Gastrocnemius medialis (tissue), 4 donors: ENCODE measurements at regions not wholly inside any gene's neighbourhood (a gene's known extent, or its start where the extent isn't known, plus 50 kb on each side); places are given as distances from the start of the nearest gene placed in this dataset.
"Not testable (repeated sequence)": the region's sequence is repeated elsewhere in the genome, so short reads cannot be mapped to it uniquely, and the experiment has no call there.

Experiments used
- ATAC-seq, 2 donors: fragments of 150-250 bp; one replicate each; pipeline ENCODE4 v1.9.1; 2016
- DNase-seq, 2 donors: peaks; one replicate each; pipeline ENCODE4 v3.0.0-alpha.2; 2019
- H3K27ac ChIP-seq, 4 donors: fragments of 200-600 bp; sonication (generic); 1 replicate in 1 of 4; 2 replicates in 3 of 4; pipeline ENCODE4 v1.5.1; 2016 to 2018; ENCODE audit warnings: mild to moderate bottlenecking in 2 of 4, moderate library complexity in 1 of 4
- H3K27me3 ChIP-seq, 3 donors: fragments of 200-600 bp; sonication (generic) in 2 of 3; 1 replicate in 1 of 3; 2 replicates in 2 of 3; pipeline versions ENCODE4 v1.5.1 to v1.6.0; 2016 to 2019; ENCODE audit warnings: mild to moderate bottlenecking in 1 of 3, moderate library complexity in 1 of 3
- H3K36me3 ChIP-seq, 2 donors: fragments of 200-600 bp; sonication (generic) in 1 of 2; one replicate each; pipeline ENCODE4 v1.5.1; 2017 to 2018
- H3K4me1 ChIP-seq, 2 donors: fragments of 200-600 bp; sonication (generic) in 1 of 2; one replicate each; pipeline ENCODE4 v1.5.1; 2016 to 2017; ENCODE audit warnings: mild to moderate bottlenecking in 2 of 2
- H3K4me3 ChIP-seq, 4 donors: fragments of 200-600 bp; sonication (generic) in 3 of 4; 1 replicate in 1 of 4; 2 replicates in 3 of 4; pipeline ENCODE4 v1.5.1; 2016 to 2019; ENCODE audit warnings: mild to moderate bottlenecking in 2 of 4
- H3K9me3 ChIP-seq, 3 donors: fragments of 200-600 bp; sonication (generic) in 2 of 3; 1 replicate in 1 of 3; 2 replicates in 2 of 3; pipeline ENCODE4 v1.5.1; 2016 to 2019
- CTCF ChIP-seq, 5 experiments: fragments of 450-650 bp in 3 of 5; fragments of 200-600 bp in 2 of 5; sonication (generic) in 2 of 5; IDR thresholded peaks in 4 of 5; conservative IDR thresholded peaks in 1 of 5; 1 replicate in 4 of 5; 2 replicates in 1 of 5; pipeline ENCODE4 v1.5.1; 2016 to 2019; ENCODE audit warnings: antibody characterized with exemption in 5 of 5, mild to moderate bottlenecking in 3 of 5, moderate library complexity in 3 of 5
- POLR2A ChIP-seq, 2 donors: fragments of 450-650 bp; IDR thresholded peaks; one replicate each; pipeline ENCODE4 v1.6.1; 2017; ENCODE audit warnings: antibody characterized with exemption in 2 of 2, mild to moderate bottlenecking in 2 of 2, moderate library complexity in 2 of 2
- in situ Hi-C, 4 donors: fragments of 200-750 bp; cut with MboI; loops; one replicate each; pipeline versions ENCODE4 v1.15.0 to v1.8.0; 2017; ENCODE audit warnings: low sequenced_read_pairs in 4 of 4
- intact Hi-C: fragments of 100-400 bp; cut with DNase I; formaldehyde crosslinking; loops from one replicate; pipeline ENCODE4 v1.15.1; 2023; ENCODE audit warnings: low total_unique reads

DNA sequence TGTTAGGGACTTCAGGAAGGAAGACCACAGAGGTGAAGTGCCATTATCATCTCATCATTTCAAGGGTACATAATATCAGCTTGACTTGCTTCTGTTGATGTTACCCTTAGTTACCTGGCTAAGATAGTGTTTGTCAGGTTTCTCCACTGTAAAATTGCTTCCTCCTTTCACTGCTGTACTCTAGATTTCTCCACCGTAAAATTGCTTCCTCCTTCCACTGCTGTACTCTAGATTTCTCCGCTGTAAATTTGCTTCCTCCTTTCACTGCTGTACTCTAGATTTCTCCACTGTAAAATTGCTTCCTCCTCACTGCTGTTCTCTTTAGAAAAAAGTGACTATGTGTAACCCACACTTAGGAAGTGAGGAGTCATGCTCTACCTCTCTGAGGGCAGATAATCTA lies 1460.3 kb downstream of the SUCLG1 start:
- no peak for DNase-seq
- no peaks in the 10 kb centered on the region for H3K27me3 ChIP-seq
- intact Hi-C loops = no loop called here

DNA sequence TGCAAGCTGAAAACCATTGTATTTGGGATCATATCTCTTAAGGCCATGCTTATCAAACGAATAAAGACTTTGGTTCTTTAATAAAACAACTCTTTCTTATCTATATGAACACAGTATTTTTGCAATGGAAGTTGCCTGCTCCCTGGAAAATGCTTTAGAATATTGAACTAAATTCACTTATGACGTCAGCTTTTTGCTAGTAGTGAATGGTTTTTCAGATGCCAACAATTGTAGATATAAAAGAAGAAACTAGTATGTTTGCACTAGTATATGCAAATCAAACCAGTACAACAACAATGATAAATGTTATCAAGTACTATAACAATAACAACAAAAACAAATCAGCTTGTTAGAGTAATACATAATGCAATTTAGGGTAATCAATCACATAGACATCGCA lies 1462.9 kb downstream of the SUCLG1 start:
- no peak for TF ChIP-seq POLR2A (IDR thresholded peaks at IDR 0.05)
- TF ChIP-seq CTCF (IDR thresholded peaks at IDR 0.05 in 4 of 5, conservative IDR thresholded peaks at IDR 0.05 in 1 of 5) = no peak
- intact Hi-C loops (no loop called here), in situ Hi-C loops (no loop called here)
- H3K27ac ChIP-seq = no peak overlapping the region
- H3K9me3 ChIP-seq = no peaks in the 10 kb centered on the region
- H3K4me1 ChIP-seq = no peaks in the 10 kb centered on the region
- no peaks in the 10 kb centered on the region for H3K27me3 ChIP-seq
- DNase-seq (no peak), ATAC-seq (no peak)
- H3K36me3 ChIP-seq = no peaks in the 10 kb centered on the region
- H3K4me3 ChIP-seq = no peak overlapping the region

More for the DNA sequence above, 1460.3 kb downstream of the SUCLG1 start:
- ATAC-seq = no peak
- in situ Hi-C loops = no loop called here
- Histone ChIP-seq H3K4me1 (no peaks in the 10 kb centered on the region), H3K36me3 (no peaks in the 10 kb centered on the region), H3K9me3 (no peaks in the 10 kb centered on the region), H3K27ac (no peak overlapping the region), H3K4me3 (no peak overlapping the region)
- no peak for TF ChIP-seq CTCF (IDR thresholded peaks at IDR 0.05 in 4 of 5, conservative IDR thresholded peaks at IDR 0.05 in 1 of 5)
- no peak for TF ChIP-seq POLR2A (IDR thresholded peaks at IDR 0.05)

- H3K36me3 ChIP-seq = no peaks in the 10 kb centered on the region
- no peak overlapping the region for H3K4me3 ChIP-seq
- TF ChIP-seq CTCF (IDR thresholded peaks at IDR 0.05 in 4 of 5, conservative IDR thresholded peaks at IDR 0.05 in 1 of 5) (no peak), POLR2A (IDR thresholded peaks at IDR 0.05) (no peak)
- in situ Hi-C loops = no loop called here
- no peaks in the 10 kb centered on the region for H3K4me1 ChIP-seq
- DNase-seq = no peak
- no peak for ATAC-seq
- H3K27ac ChIP-seq = no peak overlapping the region
- no peaks in the 10 kb centered on the region for H3K27me3 ChIP-seq
- intact Hi-C loops = no loop called here
- H3K9me3 ChIP-seq = no peaks in the 10 kb centered on the region
Observed at GRCh38 chr2:82994151-82994550, 1464.9 kb downstream of the SUCLG1 start.

DNA sequence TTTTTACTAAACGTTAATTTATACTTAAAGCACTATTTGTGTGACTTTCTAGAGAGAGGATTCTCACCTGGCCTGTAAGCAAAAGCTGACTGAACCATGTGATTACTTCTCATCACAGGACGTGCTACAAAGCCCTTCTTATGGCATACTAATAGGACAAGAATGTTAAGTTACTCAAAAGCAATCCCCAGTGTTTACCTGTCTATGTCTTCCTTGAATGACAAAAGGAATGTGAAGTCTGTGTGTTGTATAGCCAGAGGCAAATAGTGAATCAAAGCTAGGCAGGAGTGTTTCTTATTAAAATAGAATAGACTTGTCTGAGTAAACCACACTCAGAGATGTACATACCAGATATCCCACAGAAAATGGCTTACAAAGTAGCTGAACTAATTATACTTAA lies 1465.5 kb downstream of the SUCLG1 start:
- Histone ChIP-seq H3K4me1 (no peaks in the 10 kb centered on the region), H3K27ac (no peak overlapping the region), H3K4me3 (no peak overlapping the region), H3K9me3 (no peaks in the 10 kb centered on the region), H3K27me3 (no peaks in the 10 kb centered on the region), H3K36me3 (no peaks in the 10 kb centered on the region)
- TF ChIP-seq POLR2A (IDR thresholded peaks at IDR 0.05) (no peak), CTCF (IDR thresholded peaks at IDR 0.05 in 4 of 5, conservative IDR thresholded peaks at IDR 0.05 in 1 of 5) (no peak)
- DNase-seq (no peak), ATAC-seq (no peak)
- in situ Hi-C loops = no loop called here
- intact Hi-C loops = no loop called here

DNA sequence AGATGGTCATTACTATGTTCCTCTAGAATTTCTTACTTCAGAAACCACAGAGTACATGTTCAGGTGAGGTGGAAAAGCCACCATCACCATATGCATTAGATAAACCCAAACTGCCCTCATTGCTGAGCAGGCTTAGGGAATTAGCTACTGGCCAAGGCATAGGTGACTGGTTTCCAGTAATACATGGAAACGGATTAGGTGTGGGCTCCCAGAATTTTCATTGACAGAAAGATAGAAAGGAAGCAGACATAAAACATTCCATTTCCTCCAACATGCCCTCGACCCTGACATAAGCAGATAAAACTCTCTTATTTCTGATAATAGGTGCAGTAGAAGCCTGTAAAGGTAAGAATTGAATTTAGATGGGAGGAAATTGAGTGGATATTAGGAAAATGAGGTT lies 1466.1 kb downstream of the SUCLG1 start:
- in situ Hi-C loops (no loop called here), intact Hi-C loops (no loop called here)
- no peak for DNase-seq
- no peaks in the 10 kb centered on the region for H3K36me3 ChIP-seq
- no peak for ATAC-seq
- no peaks in the 10 kb centered on the region for H3K27me3 ChIP-seq
- H3K4me3 ChIP-seq = no peak overlapping the region
- H3K4me1 ChIP-seq = no peaks in the 10 kb centered on the region
- H3K27ac ChIP-seq = no peak overlapping the region
- H3K9me3 ChIP-seq = no peaks in the 10 kb centered on the region
- TF ChIP-seq CTCF (IDR thresholded peaks at IDR 0.05 in 4 of 5, conservative IDR thresholded peaks at IDR 0.05 in 1 of 5) = no peak
- TF ChIP-seq POLR2A (IDR thresholded peaks at IDR 0.05) = no peak

DNA sequence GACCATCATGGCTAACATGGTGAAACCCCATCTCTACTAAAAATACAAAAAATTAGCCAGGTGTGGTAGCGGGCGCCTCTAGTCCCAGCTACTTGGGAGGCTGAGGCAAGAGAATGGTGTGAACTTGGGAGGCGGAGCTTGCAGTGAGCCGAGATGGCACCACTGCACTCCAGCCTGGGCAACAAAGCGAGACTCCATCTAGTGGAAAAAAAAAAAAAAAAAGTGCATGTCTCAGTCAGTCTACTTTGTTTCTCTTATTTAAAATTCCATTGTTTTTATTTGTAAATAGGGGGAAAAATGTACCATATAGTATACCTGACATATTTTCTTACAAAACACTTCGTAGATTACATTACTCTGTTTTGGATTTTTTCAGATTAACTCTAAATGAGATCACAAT lies 1471.4 kb downstream of the SUCLG1 start:
- ATAC-seq, H3K9me3 ChIP-seq, in situ Hi-C loops, DNase-seq, H3K27me3 ChIP-seq, H3K36me3 ChIP-seq, intact Hi-C loops, H3K4me3 ChIP-seq, H3K4me1 ChIP-seq, H3K27ac ChIP-seq: not testable (repeated sequence)
